GM18909 (cell line): ENCODE measurements at regions not wholly inside any gene's neighbourhood (a gene's known extent, or its start where the extent isn't known, plus 50 kb on each side); places are given as distances from the start of the nearest gene placed in this dataset.
A peak's percentile ranks its signal among the peaks of the same experiment; 100 is the strongest.

Experiments
- ATAC-seq: cut with Tn5 transposase; IDR thresholded peaks from one replicate; pipeline ENCODE4 v1.9.1; 2021; ENCODE audit warnings: mild to moderate bottlenecking; ENCODE audit not compliant: unreplicated experiment, poor library complexity

GRCh38 chr3:27861046-27862036, 139.2 kb upstream of the EOMES start:
- no peak for ATAC-seq

GRCh38 chr3:27865731-27866130, 143.6 kb upstream of the EOMES start:
- ATAC-seq: no peak

- no peak for ATAC-seq
These were observed 147.0 kb upstream of the EOMES start for GRCh38 chr3:27869152-27869551.

GRCh38 chr3:27877061-27878013, 155.2 kb upstream of the EOMES start:
- ATAC-seq: no peak

- no peak for ATAC-seq
These were observed 155.9 kb upstream of the EOMES start for GRCh38 chr3:27878014-27878383.

- peak; percentile 58 for ATAC-seq
These were observed 159.1 kb upstream of the EOMES start for GRCh38 chr3:27880969-27881892.

- no peak for ATAC-seq
These were observed 161.1 kb upstream of the EOMES start for GRCh38 chr3:27883266-27883665.

GRCh38 chr3:27885641-27886040, 163.5 kb upstream of the EOMES start:
- no peak for ATAC-seq

GRCh38 chr3:27888562-27888961, 166.4 kb upstream of the EOMES start:
- ATAC-seq: no peak

- no peak for ATAC-seq
These were observed 167.6 kb upstream of the EOMES start for GRCh38 chr3:27889745-27890144.

- ATAC-seq: no peak
These were observed 178.2 kb upstream of the EOMES start for GRCh38 chr3:27900316-27900715.

GRCh38 chr3:27903446-27903845, 181.3 kb upstream of the EOMES start:
- no peak for ATAC-seq

GRCh38 chr3:27905625-27906024, 183.5 kb upstream of the EOMES start:
- ATAC-seq: no peak

GRCh38 chr3:27907148-27907547, 185.0 kb upstream of the EOMES start:
- no peak for ATAC-seq

- no peak for ATAC-seq
These were observed 185.8 kb upstream of the EOMES start for GRCh38 chr3:27907929-27908328.

- no peak for ATAC-seq
These were observed 188.3 kb upstream of the EOMES start for GRCh38 chr3:27910456-27910855.

- no peak for ATAC-seq
These were observed 192.1 kb upstream of the EOMES start for GRCh38 chr3:27914199-27914598.

GRCh38 chr3:27923349-27924068, 201.4 kb upstream of the EOMES start:
- ATAC-seq: no peak

- no peak for ATAC-seq
These were observed 205.8 kb upstream of the EOMES start for GRCh38 chr3:27927882-27928281.
